ENCODE measurements at regions not wholly inside any gene's neighbourhood (a gene's known extent, or its start where the extent isn't known, plus 50 kb on each side); places are given as distances from the start of the nearest gene placed in this dataset.
"Not testable (repeated sequence)": the region's sequence is repeated elsewhere in the genome, so short reads cannot be mapped to it uniquely, and the experiment has no call there.

DNA sequence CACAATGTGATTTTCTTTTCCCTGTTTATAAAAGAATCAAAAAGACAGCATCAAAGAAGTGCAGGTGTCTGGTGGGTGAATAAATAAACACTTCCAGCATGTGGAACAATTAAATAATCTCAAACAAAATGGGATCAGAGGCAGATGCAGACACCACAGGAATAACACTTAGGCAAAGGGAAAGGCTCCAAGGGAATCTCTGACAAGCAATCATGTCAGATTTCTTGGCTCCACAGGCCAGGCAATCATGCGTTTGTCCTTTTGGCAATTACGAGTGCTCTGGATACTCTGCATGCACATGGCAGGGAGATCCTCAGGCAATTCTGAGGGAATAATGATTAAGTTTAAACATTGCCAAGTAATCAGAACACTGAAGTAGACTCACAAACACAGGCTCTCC is 403.5 kb upstream of the LUZP2 start:
- DNase-seq (ENCODE audit: low read depth in 4 of 4, low spot score in 3 of 4): no peak

DNA sequence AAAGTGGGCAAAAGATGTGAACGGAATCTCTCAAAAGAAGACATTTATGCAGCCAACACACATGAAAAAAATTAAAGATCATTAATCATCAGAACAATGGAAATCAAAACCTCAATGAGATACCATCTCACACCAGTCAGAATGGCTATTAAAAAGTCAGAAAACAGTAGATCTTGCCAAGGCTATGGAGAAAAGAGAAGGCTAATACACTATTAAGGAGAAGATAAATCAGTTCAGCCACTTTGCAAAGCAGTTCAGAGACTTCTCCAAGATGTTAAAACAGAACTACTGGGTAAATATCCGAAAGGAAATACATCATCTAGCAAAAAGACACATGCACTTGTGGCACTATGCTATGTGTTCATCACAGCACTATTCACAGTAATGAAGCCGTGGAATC is 388.2 kb upstream of the LUZP2 start:
- no peak for DNase-seq (ENCODE audit: low read depth in 4 of 4, low spot score in 3 of 4)

GRCh38 chr11:24122291-24122690 is 374.6 kb upstream of the LUZP2 start:
- DNase-seq (ENCODE audit: low read depth in 4 of 4, low spot score in 3 of 4): no peak

DNA sequence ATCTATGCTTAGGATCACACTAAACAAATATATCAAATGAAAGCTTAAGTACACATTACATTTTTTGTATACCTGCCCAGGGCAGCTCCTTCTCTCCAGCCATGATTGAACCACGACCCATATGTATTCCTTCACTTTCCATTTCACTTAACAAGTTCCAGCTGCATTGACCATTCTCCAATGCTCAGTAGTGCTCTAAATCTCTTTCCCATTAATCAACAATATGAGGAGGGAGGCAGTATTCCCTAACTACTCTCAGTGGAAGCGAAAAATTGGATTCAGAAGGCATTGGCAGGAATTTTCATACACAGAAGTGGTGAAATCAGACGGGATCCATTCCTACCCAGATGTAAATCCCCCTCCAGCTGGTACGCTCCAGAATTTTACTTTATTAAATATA is 372.0 kb upstream of the LUZP2 start:
- DNase-seq (ENCODE audit: low read depth in 4 of 4, low spot score in 3 of 4): no peak

GRCh38 chr11:24131698-24132097 is 365.2 kb upstream of the LUZP2 start:
- no peak for DNase-seq (ENCODE audit: low read depth in 4 of 4, low spot score in 3 of 4)

GRCh38 chr11:24132471-24132870 is 364.4 kb upstream of the LUZP2 start:
- DNase-seq (ENCODE audit: low read depth in 4 of 4, low spot score in 3 of 4): no peak

GRCh38 chr11:24134879-24135589 is 361.8 kb upstream of the LUZP2 start:
- DNase-seq (ENCODE audit: low read depth in 4 of 4, low spot score in 3 of 4): no peak

- DNase-seq (ENCODE audit: low read depth in 4 of 4, low spot score in 3 of 4): no peak
These were observed 354.8 kb upstream of the LUZP2 start for GRCh38 chr11:24142062-24142461.

- no peak for DNase-seq (ENCODE audit: low read depth in 4 of 4, low spot score in 3 of 4)
These were observed 351.4 kb upstream of the LUZP2 start for GRCh38 chr11:24145411-24145810.

- DNase-seq (ENCODE audit: low read depth in 4 of 4, low spot score in 3 of 4): no peak
These were observed 343.5 kb upstream of the LUZP2 start for GRCh38 chr11:24153337-24153736.

- DNase-seq (ENCODE audit: low read depth in 4 of 4, low spot score in 3 of 4): no peak
These were observed 341.1 kb upstream of the LUZP2 start for GRCh38 chr11:24155792-24156191.

GRCh38 chr11:24157316-24157715 is 339.5 kb upstream of the LUZP2 start:
- no peak for DNase-seq (ENCODE audit: low read depth in 4 of 4, low spot score in 3 of 4)

GRCh38 chr11:24161587-24161986 is 335.3 kb upstream of the LUZP2 start:
- DNase-seq (ENCODE audit: low read depth in 4 of 4, low spot score in 3 of 4): no peak

DNA sequence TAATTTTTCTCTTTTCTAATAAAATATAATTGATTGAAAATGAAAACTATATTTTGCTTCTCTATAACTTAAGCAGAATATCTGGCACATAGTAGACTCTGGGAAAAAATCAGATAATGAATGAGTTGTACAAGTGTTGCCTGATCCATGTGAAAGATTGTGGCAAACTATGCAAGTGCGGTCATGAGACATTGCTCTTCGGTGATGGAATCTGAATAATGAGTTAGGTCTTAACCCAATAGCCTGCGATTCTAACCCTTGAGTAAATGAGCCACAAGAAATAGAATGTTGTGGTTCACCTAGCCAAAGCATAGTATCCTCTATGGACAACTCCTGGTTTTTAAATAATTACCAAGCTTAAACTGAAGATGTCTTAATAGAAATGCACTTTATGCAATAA is 333.7 kb upstream of the LUZP2 start:
- no peak for DNase-seq (ENCODE audit: low read depth in 4 of 4, low spot score in 3 of 4)

DNA sequence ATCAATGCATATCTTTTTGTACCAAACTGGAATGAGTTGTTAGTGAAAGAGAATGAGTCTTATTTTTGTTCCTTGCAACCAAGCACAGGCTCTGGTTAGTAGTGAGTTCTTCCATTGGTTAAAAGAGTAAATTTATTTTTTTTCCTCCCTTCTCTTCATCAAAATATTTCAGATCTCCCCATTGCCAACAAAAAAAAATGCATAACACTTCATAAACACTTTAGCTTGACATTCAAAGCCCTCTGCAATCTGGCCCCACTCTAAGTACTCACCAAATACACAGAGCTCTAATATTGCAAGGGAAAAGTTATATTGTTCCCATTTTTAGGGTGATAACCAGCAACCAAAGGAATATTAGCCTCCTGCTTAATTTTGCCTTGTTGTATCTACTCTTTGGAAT is 333.0 kb upstream of the LUZP2 start:
- no peak for DNase-seq (ENCODE audit: low read depth in 4 of 4, low spot score in 3 of 4)

DNA sequence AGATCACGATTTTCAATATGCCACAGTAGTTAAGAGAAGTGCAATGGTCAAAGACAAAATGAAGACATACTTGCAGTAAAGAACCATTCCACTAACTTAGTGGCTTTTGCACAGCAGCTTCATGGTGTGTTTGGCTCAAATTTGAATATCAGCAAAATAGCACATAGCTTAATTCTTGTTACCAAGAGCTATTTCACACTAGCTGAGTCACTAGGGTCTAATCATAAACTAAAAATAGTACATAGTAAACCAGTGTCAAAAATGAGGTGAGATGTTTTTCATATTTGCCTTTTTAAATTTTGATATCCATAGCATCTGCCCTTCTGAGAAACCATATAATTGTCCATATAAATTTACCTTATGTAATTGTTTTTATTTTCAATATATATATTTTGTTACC is 325.0 kb upstream of the LUZP2 start:
- DNase-seq (ENCODE audit: low read depth in 4 of 4, low spot score in 3 of 4): no peak

DNA sequence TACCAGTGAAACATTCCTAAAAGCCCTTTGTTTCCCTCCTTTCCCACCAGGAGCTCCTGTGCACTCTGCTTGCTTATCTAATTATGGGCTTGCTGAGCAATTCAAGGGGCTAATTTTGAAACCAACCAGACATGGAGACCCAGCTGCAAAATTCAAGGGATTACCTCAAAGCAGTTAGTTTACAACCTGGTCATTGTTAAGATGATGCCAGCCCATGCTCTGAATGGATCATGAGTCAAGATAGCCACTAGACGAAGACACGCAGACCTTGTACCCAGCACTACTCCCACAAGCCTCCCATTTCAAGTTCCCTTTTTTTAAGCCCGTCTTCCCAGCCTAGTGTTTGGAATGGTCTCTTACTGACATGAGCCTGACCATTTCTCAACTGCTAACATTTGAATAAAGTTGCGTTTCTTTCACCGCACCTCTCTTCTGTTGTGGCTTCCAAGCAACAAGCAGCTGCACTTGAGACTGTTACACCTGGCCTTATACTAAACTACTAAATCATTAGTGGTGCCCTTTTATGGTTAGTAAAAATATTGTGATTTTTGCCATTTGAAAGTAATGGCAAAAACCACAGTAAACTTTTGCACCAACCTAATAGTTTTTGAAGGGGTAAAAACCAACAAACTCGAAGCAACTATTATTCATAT is 315.3 kb upstream of the LUZP2 start:
- DNase-seq (ENCODE audit: low read depth in 4 of 4, low spot score in 3 of 4): no peak

DNA sequence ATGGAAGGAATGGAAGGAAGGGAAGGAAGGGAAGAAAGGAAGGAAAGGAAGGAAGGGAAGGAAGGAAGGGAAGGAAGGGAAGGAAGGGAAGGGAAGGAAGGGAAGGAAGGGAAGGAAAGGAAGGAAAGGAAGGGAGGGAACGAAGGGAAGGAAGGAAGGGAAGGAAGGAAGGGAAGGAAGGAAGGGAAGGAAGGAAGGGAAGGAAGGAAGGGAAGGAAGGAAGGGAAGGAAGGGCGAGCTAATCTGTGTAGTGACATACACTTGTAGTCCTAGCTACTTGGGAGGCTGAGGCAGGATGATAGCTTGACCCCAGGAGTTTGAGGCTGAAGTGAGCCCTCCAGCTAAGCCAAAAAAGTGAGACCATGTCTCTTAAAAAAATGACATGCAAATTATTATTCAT is 311.3 kb upstream of the LUZP2 start:
- DNase-seq (ENCODE audit: low read depth in 4 of 4, low spot score in 3 of 4): not testable (repeated sequence)

DNA sequence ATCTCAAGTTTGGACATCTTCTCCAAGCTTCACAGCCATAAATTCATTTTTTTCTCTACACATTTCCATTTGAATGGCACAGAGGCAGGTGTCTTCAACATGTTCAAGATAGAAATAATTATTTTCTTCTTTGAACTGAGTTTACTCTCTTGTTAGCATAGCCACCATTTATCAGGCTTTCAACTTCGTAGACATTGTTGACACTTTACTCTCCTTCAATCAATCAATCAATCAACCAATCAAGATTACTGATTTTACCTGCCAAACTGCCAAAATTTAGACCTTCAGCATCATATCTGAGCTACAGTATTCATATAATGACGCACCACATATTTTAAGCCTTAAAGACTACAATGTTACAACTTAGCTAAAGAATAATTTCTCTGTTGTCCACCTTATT is 300.1 kb upstream of the LUZP2 start:
- DNase-seq (ENCODE audit: low read depth in 4 of 4, low spot score in 3 of 4): no peak

DNA sequence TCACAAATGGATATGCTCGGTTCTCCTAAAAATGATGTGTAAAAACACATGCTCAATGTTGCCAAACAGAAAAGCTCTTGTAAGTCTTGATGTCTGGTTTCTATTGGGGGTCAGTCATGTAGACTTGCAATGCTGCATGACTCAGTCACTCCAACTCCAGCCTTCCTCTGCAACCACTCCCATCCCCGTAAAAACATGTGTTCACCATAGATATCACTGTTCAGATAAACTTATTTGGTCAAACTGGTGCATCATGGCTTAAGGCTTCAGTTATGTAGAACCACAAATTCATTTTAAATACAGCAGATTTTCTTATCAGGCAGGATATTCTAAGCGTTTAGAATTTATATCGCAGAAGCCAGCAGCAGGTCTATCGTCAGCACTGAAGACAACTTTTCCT is 298.4 kb upstream of the LUZP2 start:
- no peak for DNase-seq (ENCODE audit: low read depth in 4 of 4, low spot score in 3 of 4)

DNA sequence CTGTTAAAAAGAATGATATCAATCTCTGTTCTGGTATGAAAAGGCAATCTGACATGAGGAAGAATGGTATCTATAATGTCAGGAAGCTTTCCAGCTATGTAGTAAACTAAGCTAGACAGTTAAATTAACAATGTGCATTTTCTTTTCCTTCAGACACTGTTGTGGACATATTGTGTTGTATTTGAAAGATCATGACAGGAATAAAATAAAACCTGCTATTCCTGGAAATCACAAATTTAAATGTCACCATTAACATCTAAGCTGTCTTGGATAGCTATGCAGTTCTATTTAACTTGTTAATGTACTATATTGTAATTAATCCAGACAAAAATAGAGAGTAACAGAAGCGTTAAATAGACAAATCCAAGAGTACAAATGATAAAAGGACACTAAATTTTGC is 297.4 kb upstream of the LUZP2 start:
- DNase-seq (ENCODE audit: low read depth in 4 of 4, low spot score in 3 of 4): no peak

DNA sequence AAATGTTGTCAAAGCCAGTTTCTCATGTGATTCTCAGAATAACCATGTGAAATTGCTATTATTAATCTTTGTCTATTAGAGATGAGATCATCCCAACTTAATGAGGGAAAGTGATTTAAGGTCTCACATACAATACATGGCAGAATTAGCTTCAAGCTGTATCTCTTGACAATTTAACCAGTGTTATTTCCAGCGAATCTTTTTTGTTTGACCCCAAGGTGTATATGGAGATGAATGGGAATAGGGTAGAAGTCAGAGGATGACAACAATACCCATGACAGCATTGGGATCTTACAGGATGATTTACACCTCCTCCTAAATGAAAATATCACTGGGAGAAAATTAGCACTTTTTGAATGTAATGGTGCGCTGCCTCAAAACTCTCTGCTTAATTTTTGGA is 290.8 kb upstream of the LUZP2 start:
- DNase-seq (ENCODE audit: low read depth in 4 of 4, low spot score in 3 of 4): no peak

- DNase-seq (ENCODE audit: low read depth in 4 of 4, low spot score in 3 of 4): no peak
These were observed 290.3 kb upstream of the LUZP2 start for GRCh38 chr11:24206511-24206910.
